ENCODE measurements at regions not wholly inside any gene's neighbourhood (a gene's known extent, or its start where the extent isn't known, plus 50 kb on each side); places are given as distances from the start of the nearest gene placed in this dataset.
"Not testable (repeated sequence)": the region's sequence is repeated elsewhere in the genome, so short reads cannot be mapped to it uniquely, and the experiment has no call there.

DNA sequence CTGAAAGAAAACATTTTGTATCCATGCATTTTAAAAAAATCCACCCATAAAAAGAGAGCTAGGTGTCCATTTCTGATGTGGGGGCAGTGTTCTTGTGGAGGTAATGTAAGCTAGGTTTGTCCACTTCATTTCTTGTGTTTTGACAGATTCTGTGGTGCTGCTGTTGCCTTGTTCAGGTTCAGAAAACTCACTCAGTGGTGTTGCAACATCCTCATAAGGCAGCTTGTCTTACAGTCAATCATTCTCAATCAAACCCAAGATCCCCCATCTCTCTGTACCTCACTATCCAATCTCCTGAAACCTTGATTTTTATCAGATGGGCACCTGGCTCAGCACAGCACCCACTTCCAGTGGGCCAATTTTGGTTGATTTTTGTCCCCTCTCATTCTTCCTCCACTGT, 94.1 kb downstream of the TENT5C start:
- FAIRE-seq (no peak), DNase-seq (ENCODE audit: extremely low spot score, insufficient read length, low read depth) (no peak)

DNA sequence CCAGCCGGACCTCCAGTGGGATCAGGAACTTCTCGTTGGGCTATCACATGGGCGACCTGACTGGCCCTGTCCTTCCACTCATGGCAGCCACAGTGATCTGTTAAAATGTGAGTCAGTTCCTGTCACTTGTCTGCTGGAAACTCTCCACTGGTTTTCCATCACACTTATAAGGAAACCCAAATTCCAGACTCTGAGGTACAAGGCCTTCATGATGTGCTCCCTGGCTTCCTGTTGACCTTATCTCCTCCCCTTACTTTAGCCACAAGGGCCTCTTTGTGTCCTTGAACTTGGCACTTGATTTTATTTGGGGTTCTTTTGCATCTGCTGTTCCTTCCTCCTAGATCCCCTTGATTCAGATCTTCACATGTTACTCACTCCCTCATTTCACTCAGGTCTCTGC, 96.8 kb downstream of the TENT5C start:
- no peak for FAIRE-seq
- no peak for DNase-seq (ENCODE audit: extremely low spot score, insufficient read length, low read depth)

DNA sequence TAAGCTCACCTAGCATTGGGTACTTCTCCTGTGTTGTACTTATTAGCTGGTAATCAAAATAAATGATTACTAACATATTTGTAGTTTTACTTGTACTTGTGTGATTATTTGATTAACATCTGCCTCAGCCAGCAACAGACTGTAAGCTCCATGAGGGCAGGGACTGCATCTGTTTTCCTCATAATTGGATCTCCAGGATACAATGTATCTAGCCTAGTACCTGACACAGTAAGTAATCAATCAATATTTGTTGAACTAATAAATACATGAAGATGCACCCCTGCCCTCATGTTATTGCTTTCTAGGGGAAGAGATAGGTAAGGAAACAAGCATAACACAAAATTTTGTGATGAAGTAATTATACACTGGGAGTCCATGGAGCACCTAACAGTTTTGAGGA, 101.5 kb downstream of the TENT5C start:
- DNase-seq (ENCODE audit: extremely low spot score, insufficient read length, low read depth), result no peak
- FAIRE-seq, result no peak

DNA sequence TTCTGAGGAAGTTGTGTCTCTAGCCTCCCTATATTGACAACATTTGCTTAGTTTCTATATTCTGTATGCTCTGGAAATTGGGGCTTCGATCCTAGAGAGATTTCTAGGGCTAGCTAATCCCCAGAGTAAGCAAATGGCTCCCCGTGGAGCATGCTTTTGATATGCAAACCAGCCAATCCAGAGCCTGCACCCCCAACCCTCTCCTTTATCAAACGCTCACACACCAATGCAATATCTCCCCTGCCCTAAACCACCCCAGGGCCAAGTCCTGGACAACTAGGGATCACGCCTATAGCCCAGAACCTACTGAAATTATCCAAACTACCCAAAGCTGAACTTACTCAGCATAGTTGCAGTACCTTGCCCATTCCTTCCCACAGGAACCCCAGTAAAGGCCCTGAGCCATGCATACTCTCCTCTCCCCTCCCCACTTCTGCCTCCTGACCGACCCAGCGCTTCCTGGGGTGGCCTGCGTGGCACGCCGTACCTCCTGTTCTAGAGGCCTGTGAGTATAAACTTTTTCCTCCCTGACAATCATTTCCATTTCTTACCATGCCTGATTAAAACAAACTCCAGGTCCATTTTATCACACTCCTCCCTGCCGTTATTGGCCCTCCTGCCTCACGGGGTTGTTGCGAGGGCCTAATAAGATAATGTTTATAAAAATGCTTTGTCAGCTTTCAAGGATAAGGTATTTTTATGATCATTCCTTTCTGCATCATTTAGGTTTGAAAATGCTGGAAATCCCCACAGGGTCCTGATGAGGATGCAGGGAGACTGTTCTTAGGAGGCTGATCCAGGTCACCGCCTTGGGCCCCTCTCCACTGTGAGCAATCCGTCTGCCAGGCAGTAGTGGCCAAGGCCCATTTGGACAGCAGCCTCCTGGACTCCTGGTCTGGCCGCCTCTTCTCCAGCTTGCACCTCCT, 102.7 kb downstream of the TENT5C start:
- DNase-seq (ENCODE audit: extremely low spot score, insufficient read length, low read depth) (no peak), FAIRE-seq (no peak)

DNA sequence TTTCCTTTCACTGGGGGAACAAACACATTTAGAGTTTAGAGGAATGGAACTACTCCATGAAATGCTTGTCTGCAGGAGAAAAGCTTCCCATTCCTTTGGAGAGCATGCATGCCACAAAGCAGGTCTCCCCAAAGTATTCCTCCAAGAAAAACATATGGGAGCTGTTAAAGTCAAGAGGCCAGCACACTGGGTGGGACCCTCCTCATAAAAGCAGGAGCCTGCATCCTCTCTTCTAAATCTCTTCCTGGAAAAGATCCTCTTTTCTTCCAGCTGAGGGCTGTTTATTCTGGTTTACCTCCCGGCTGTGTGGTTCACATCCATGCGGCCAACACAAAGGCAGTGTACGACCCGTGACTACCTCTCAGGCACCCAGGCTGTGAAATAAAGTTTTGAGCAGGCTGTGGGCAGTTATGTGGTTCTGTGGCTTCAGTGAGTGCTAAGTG, 103.4 kb downstream of the TENT5C start:
- FAIRE-seq, result no peak

DNA sequence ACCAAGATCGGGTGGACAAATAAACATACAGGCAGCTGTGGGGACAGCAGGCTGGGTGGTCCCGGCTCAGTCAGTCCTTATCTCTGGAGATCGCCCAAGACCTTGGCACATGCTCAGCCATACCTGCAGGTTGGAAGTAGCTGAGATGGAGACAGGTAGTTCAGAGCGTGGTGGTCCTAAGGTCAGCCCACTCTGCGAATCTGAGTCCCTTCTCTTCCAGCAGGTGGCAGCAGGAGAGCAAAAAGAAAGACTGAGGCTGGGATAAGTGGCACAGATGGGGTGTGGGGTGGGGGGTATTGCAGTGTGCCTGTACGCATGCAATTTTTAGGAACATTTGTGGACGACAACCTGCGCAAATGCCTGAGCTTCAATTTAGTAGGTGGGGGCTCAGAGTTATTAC, 104.9 kb downstream of the TENT5C start:
- DNase-seq (ENCODE audit: extremely low spot score, insufficient read length, low read depth), result no peak
- FAIRE-seq, result no peak

More for the DNA sequence above, 103.4 kb downstream of the TENT5C start:
- DNase-seq (ENCODE audit: extremely low spot score, insufficient read length, low read depth), result no peak

DNA sequence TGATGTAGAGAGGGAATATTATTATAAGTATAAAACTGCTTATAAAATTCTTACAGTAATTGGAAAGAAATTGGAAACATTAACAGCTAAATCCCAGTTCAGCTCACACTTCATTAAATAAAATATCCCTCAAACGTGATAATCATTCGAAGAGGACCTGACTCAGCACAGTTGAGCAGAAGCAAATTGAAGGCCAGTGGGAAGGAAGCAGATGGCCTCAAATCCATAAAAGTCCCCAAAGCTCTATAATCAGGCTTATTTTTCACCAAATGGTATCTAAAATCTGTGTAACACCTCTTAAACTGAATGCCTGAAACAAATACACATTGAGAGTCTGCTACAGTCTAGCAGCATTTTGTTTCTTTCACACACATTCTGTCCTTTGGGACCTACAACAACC, 106.8 kb downstream of the TENT5C start:
- DNase-seq (ENCODE audit: extremely low spot score, insufficient read length, low read depth), result no peak
- no peak for FAIRE-seq

DNA sequence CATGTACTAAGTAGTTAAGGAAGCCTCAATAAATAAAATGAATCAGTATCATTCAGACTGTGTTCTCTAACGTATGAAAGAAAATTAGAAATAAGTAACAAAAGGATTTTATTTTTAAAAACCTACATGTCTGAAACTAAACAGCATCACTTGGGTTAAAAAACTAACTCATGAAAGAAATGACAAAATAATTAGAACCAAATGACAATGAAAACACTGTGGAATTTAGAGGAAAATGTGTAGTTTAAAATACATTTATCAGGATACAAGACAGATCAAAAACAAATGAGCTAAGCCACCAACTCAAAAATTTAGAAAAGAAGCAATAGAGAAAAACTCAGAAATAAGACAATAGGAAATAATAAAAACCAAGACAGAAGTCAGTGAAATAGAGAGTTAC, 108.7 kb downstream of the TENT5C start:
- FAIRE-seq (no peak), DNase-seq (ENCODE audit: extremely low spot score, insufficient read length, low read depth) (no peak)

DNA sequence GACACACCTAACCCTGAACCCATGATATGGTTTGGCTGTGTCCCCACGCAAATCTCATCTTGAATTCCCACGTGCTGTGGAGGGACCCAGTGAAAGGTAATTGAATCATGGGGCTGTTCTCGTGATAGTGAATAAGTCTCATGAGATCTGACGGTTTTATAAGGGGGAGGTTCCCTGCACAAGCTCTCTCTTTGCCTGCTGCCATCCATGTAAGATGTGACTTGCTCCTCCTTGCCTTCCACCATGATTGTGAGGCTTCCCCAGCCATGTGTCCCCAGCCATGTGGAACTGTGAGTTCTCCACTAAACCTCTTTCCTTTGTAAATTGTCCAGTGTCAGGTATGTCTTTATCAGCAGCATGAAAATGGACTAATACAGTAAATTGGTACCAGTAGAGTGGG, 110.2 kb downstream of the TENT5C start:
- DNase-seq (ENCODE audit: extremely low spot score, insufficient read length, low read depth); FAIRE-seq: not testable (repeated sequence)

DNA sequence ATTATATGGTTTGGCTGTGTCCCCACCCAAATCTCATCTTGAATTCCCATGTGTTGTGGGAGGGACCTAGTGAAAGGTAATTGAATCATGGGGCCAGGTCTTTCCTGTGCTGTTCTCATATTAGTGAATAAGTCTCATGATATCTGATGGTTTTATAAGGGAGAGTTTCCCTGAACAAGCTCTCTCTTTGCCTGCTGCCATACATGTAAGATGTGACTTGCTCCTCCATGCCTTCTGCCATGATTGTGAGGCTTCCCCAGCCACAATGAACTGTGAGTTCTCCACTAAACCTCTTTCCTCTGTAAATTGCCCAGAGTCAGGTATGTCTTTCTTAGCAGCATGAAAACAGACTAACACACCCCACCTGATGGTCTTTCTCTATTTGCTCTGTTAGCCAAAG, 112.1 kb downstream of the TENT5C start:
- FAIRE-seq; DNase-seq (ENCODE audit: extremely low spot score, insufficient read length, low read depth): not testable (repeated sequence)

DNA sequence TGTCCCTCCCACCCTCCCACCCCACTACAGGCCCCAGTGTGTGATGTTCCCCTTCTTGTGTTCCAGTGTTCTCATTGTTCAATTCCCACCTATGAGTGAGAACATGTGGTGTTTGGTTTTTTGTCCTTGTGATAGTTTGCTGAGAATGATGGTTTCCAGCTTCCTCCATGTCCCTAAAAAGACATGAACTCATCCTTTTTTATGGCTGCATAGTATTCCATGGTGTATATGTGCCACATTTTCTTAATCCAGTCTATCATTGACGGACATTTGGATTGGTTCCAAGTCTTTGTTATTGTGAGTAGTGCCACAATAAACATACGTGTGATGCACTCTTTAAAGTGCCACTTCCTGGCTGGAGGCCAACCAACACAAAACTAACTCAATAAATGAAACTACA, 112.7 kb downstream of the TENT5C start:
- FAIRE-seq; DNase-seq (ENCODE audit: extremely low spot score, insufficient read length, low read depth): not testable (repeated sequence)

DNA sequence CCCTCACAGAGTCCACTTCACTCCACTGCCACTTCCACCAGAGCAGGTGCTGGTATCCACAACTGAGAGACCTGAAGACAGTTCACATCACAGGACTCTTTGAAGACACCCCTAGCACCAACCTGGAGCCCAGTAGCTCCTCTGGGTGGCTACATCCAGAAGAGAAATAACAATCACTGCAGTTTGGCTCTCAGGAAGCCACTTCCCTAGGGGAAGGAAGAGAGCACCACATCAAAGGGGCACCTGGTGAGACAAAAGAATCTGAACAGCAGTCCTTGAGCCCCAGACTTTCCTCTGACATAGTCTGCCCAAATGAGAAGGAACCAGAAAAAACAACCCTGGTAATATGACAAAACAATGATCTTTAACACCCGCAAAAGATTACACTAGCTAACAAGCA, 113.2 kb downstream of the TENT5C start:
- no peak for DNase-seq (ENCODE audit: extremely low spot score, insufficient read length, low read depth)
- FAIRE-seq, result no peak

DNA sequence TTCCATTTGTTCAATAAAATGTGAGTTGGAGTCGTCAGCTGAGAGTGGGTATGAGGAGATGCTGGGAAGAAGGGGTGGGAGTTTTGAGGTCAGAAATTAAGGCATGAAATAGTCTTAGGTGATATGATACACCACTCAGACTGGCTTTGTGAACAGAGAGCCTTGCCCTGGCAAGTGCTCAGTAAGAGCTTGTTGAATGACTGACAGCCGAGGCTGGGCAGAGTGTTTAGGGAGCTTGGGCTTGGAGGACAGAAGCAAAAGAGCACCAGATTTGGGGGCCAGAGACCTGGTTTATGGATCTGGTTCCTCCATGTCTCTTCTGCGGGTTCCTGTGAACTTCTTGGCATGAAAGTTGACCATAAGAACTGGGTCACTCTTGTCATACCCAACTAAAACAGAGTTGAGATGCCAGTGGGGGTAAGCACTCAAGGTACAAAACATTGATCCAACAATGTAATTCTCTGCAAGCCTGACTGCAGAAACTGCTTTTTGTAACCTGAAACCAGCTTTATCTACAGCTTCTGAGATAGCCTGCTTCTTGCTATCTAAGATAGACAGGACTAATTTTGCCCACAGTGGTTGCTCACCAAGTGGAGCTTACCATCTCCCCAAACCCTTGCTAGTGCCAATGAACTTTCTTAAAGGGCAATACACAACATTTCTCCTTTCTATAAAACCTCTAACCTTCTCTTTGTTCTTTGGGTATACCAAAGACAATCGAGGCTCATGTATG, 126.4 kb downstream of the TENT5C start:
- DNase-seq (ENCODE audit: extremely low spot score, insufficient read length, low read depth) (no peak), FAIRE-seq (no peak)

DNA sequence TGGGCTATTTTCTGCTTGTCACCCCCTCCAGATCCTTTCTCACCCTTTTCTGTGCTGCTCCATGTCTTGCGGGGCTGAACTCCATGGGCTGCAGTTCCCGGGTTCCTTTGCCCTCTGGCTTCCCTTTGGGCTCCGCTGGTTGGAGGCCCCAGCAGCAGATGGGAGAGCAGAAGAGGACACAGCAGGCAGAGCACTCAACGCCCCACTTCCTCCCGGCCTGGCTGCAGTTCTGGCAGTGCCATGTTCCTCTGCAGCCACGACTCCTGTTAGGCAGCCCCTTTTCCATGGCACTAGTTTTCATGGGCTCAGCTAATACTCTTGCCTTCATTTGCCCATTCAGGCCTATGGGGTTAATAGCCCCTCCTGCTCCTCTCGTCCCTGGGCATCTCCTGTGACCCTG, 127.1 kb downstream of the TENT5C start:
- FAIRE-seq (no peak), DNase-seq (ENCODE audit: extremely low spot score, insufficient read length, low read depth) (no peak)

DNA sequence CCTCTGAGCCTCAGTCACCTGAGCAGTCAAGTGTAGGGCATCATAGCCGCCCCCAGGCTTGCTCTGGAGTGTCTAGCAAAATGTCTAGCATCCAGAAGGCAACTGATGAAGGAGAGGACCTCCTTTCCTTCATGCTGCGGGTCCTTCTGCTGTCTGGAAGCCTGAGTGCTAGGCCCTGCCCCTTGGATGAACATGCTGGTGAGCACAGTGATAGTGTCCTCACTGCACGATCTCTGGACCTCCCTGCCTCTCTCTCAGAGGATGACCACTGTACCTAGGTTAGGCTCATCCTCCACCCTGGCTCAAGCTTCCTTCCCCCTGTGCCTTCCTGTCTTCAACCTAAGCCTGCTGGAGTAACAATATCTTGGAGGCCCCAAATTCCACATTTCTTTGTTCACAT, 128.6 kb downstream of the TENT5C start:
- FAIRE-seq, result no peak
- no peak for DNase-seq (ENCODE audit: extremely low spot score, insufficient read length, low read depth)

DNA sequence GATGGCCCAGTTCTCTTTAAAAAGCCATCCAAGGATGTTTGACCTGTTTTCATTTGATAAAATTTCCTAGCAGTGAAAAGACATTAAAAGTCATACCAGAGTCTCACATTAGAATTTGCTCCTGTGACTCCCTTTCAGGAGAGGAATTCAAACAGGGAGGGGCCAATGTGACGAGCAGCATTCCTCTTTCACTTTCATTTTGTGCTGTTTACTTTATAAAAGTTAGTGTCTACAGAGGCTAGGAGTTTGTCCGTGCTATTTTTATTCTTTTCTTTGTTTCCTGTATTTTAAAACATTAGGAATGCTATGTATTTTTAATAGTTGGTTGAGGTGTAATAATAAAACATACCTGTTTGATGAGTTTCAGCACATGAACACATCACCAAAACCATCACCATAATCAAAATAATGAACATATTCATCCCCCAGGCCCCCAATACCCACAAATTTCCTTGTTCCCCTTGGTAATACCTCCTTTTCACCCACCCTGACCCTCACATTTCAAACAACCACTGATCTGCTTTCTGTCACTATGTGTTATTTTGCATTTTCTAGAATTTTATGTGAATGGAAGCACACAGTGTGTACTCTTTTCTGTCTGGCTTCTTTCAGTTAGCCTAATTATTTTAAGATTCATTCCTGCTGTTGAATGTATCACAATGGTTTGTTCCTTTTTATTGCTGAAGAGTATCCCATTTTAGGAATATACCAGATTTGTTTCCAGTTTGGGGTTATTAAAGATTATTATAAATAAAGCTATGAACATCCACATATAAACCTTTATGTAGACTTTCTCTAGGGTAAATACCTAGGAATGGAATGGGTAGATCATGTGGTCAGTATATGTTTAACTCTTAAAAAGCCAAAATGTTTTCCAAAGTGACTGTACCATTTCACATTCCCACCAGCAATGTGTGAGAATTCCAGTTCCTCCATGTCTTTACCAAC, 129.5 kb downstream of the TENT5C start:
- peak; percentile 75 for FAIRE-seq

DNA sequence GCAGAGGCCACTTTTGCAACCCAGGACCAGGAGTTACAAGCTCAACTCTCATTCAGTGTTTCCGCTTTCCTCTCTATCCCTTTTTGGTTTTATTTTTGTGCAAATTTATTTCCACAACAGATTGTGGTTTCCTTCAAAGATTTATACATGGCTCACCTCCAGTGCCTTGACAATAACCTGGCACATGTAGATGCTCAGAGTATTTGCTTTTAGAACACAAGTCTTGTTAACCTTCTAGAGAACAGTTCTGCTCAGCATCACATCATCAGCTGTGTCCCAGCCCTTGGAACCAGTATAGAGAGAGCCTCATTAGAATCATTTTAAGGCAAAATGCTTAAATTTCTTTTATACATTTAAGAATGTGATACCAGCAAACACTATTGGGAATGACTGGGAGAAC, 133.7 kb downstream of the TENT5C start:
- FAIRE-seq, result no peak
- no peak for DNase-seq (ENCODE audit: extremely low spot score, insufficient read length, low read depth)

More for the DNA sequence above, 129.5 kb downstream of the TENT5C start:
- DNase-seq (ENCODE audit: extremely low spot score, insufficient read length, low read depth), result no peak

DNA sequence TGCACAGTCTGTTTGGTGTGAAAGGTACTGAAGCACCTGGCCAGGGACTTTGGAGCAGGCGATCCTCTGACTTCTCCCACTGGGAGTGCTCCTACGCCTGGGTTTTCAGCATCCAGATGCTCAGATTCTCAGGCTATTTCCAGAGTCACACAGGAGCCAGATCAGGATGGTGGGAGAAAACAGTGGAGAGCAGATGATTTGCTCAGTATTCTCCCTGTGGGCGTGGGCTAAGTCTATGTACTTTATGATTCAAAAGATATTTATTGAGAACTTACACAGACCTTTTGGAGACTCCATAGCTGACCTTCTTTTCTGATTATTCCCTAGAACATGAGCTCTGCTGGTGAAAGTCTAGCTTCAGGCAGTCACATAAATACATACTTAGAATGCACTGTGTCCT, 134.6 kb downstream of the TENT5C start:
- no peak for DNase-seq (ENCODE audit: extremely low spot score, insufficient read length, low read depth)
- no peak for FAIRE-seq

DNA sequence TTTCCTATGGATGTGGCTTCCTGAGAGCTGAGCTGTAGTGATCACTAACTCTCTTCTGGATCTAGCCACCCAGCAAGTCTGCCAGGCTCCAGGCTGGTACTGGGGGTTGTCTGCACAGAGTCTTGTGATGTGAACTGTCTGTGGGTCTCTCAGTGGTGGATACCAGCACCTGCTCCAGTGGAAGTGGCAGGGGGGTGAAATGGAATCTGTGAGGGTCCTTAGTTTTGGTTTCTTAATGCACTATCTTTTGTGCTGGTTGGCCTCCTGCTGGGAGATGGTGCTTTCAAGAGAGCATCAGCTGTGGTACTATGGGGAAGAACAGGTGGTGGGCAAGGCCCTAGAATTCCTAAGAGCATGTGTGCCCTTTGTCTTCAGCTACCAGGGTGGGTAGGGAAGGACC, 140.7 kb downstream of the TENT5C start:
- not testable (repeated sequence) for FAIRE-seq; DNase-seq (ENCODE audit: extremely low spot score, insufficient read length, low read depth)

DNA sequence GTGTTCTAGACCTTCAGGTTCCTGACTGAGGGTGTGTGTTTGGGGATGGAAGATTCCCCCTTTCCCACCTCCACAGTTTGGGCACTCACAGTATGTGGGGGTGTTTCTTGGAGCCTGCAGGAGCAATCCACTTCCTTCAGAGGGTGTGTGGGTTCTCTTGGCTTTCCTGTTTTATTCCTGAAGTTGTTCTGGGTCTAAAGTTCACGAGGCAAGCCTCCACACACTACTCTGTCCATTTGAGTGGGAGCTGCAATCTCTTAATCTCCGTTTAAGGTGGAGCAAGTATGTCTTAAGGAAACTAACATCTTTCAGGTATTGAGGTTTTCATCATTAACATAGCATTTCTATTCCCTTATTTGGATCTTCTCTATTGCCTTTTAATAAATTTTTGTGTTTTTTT, 141.8 kb downstream of the TENT5C start:
- DNase-seq (ENCODE audit: extremely low spot score, insufficient read length, low read depth) (no peak), FAIRE-seq (no peak)
